Muscle layer of colon (tissue), 2 donors: ENCODE measurements at regions not wholly inside any gene's neighbourhood (a gene's known extent, or its start where the extent isn't known, plus 50 kb on each side); places are given as distances from the start of the nearest gene placed in this dataset.

Source experiments
- H3K27ac ChIP-seq: one replicate; pipeline ENCODE4 v1.7.0; 2013; ENCODE audit warnings: low read depth, mild to moderate bottlenecking, low read length, moderate library complexity
- H3K27me3 ChIP-seq, 2 donors: one replicate each; pipeline ENCODE4 v1.7.0; 2013; ENCODE audit warnings: low read length in 2 of 2, mild to moderate bottlenecking in 2 of 2; ENCODE audit not compliant: insufficient read depth in 2 of 2, control insufficient read depth in 1 of 2
- H3K36me3 ChIP-seq: one replicate; pipeline ENCODE4 v1.7.0; 2013; ENCODE audit warnings: mild to moderate bottlenecking, low read length; ENCODE audit not compliant: insufficient read depth
- H3K4me1 ChIP-seq: one replicate; pipeline ENCODE4 v1.7.0; 2013; ENCODE audit warnings: mild to moderate bottlenecking, low read length; ENCODE audit not compliant: insufficient read depth
- H3K4me3 ChIP-seq, 2 donors: one replicate each; pipeline ENCODE4 v1.7.0; 2013; ENCODE audit warnings: low read length in 2 of 2, low read depth in 1 of 2, mild to moderate bottlenecking in 1 of 2, moderate library complexity in 1 of 2
- H3K9ac ChIP-seq: one replicate; pipeline ENCODE4 v1.7.0; 2013; ENCODE audit warnings: low read length
- H3K9me3 ChIP-seq: one replicate; pipeline ENCODE4 v1.7.0; 2013; ENCODE audit warnings: mild to moderate bottlenecking, low read length
- donor health status: abdominal sarcoma.
- donor health status: Adenocarcinoma of cecum.

DNA sequence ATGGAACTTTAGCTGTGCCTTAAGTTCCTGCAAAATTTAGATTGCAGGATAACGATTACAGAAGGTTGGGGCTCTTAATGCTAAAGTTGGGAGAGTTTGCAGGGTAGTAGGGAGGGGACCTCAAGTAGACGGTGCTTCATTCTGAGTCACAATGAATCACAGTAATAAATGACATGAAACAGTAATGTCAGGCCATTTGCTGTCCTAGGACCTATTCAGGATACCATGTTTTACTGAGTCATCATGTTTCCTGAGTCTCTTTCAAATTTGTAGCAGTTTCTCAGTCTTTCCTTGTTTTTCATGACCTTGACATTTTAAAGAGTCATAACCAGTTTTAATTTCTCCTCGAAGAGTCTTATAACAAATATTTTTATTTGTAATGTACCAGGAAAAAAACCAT, 406.9 kb upstream of the MAP3K7 start:
- Histone ChIP-seq H3K27ac (no peak overlapping the region), H3K4me1 (no peaks in the 10 kb centered on the region), H3K36me3 (no peaks in the 10 kb centered on the region), H3K4me3 (no peak overlapping the region), H3K9ac (no peak overlapping the region), H3K9me3 (no peaks in the 10 kb centered on the region), H3K27me3 (no peaks in the 10 kb centered on the region)

DNA sequence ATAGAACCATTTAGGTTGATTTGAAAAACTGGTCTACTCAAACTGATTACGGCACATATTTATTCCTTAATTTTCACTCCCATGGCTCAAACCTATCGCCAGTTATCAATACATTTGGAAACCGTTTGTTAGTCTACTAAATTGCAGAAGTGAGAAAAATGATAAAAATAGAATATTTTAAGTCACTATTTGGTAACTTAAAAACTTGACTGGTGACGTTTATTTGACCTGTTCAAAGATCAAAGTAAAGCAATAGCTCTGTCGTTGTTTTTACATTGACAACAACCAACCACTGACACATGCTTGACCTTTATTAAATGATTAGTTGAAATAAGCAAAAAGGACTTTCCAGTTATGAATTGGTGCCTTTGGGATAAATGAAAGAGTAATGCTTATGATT, 402.9 kb upstream of the MAP3K7 start:
- H3K9me3 ChIP-seq: no peaks in the 10 kb centered on the region
- no peak overlapping the region for H3K27ac ChIP-seq
- H3K9ac ChIP-seq: no peak overlapping the region
- no peaks in the 10 kb centered on the region for H3K27me3 ChIP-seq
- H3K4me1 ChIP-seq: no peaks in the 10 kb centered on the region
- H3K36me3 ChIP-seq: no peaks in the 10 kb centered on the region
- H3K4me3 ChIP-seq: no peak overlapping the region

DNA sequence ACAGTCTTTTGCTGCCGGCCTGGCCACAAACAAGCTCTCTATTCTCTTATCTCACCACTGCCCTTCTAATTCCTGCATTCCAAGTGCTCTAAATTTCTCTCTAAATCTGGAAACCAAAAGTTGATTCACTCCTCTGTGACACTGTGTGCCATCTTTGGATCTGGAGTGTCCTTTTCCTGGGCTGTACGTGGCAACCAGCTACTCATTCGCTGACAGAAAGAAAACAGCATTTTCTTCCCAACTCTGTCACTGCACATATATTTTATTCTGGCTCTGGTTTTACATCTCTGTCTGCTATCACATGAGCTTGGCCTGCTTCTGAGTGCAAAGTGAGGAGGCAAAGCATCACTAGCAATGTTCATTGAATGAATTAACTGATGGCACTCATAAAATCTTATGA, 397.2 kb upstream of the MAP3K7 start:
- H3K36me3 ChIP-seq: no peaks in the 10 kb centered on the region
- no peak overlapping the region for H3K9ac ChIP-seq
- no peak overlapping the region for H3K4me3 ChIP-seq
- no peaks in the 10 kb centered on the region for H3K9me3 ChIP-seq
- no peaks in the 10 kb centered on the region for H3K4me1 ChIP-seq
- H3K27ac ChIP-seq: no peak overlapping the region
- no peaks in the 10 kb centered on the region for H3K27me3 ChIP-seq

DNA sequence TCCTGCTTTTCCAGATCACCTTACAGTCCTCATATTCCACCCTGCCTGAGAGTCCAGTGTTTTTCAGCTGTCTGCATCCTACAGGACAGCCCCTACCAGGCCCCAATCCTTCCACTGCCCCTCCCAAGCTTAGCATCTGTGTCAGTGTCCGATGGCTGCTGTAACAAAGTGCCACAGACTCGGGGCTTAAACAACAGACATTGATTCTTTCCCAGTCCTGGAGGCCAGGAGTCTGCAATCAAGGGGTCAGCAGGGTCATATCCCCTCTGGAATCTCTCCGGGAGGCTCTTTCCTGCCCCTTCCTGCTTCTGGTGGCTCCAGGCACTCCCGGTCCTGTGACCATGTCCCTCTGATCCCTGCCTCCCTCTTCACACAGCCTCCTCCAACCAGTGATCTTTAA, 396.6 kb upstream of the MAP3K7 start:
- no peaks in the 10 kb centered on the region for H3K9me3 ChIP-seq
- no peak overlapping the region for H3K4me3 ChIP-seq
- no peak overlapping the region for H3K27ac ChIP-seq
- H3K36me3 ChIP-seq: no peaks in the 10 kb centered on the region
- no peak overlapping the region for H3K9ac ChIP-seq
- H3K4me1 ChIP-seq: no peaks in the 10 kb centered on the region
- H3K27me3 ChIP-seq: no peaks in the 10 kb centered on the region

DNA sequence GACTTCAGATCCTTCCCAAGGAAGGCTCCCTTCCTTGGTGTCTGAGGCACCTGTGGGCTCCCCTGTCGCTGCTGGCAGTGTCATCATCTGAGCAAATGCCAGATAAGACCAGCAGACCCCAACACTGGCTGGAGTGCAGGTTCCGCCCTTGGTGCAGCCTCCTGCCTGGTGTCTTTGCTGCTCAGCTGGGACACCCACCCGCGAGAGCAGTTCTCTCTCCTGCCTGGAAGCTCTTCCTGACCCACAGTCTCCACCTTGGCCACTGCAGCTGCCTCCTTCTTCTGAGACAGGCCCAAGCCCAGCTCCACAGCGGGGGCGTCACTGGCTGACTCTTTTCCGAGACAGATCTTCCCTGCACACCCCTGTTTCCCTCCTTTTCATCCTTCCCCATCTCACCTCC, 395.7 kb upstream of the MAP3K7 start:
- no peak overlapping the region for H3K27ac ChIP-seq
- no peak overlapping the region for H3K9ac ChIP-seq
- H3K9me3 ChIP-seq: no peaks in the 10 kb centered on the region
- H3K27me3 ChIP-seq: no peaks in the 10 kb centered on the region
- H3K4me3 ChIP-seq: no peak overlapping the region
- no peaks in the 10 kb centered on the region for H3K36me3 ChIP-seq
- H3K4me1 ChIP-seq: no peaks in the 10 kb centered on the region

DNA sequence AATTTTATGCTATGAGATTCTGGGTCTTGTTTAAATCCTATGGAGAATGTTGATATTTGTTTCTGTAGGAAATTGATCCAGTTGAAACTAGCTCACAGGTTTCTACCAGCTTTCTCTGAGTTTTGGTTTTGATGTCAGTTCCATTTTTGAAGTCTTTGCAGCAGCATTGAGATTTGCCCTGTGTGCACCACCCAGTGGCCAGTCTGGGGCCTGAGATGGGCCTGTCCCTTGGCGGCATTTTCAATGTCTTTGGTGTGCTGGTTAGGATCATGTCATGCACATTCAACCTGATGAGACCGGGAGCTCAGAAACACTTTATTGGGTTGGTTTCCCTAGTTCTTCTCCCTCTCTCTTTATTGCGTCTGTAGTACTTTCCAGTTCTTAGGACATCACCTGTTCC, 395.2 kb upstream of the MAP3K7 start:
- H3K9me3 ChIP-seq: no peaks in the 10 kb centered on the region
- H3K4me3 ChIP-seq: no peak overlapping the region
- no peaks in the 10 kb centered on the region for H3K4me1 ChIP-seq
- no peak overlapping the region for H3K27ac ChIP-seq
- H3K27me3 ChIP-seq: no peaks in the 10 kb centered on the region
- H3K36me3 ChIP-seq: no peaks in the 10 kb centered on the region
- no peak overlapping the region for H3K9ac ChIP-seq

DNA sequence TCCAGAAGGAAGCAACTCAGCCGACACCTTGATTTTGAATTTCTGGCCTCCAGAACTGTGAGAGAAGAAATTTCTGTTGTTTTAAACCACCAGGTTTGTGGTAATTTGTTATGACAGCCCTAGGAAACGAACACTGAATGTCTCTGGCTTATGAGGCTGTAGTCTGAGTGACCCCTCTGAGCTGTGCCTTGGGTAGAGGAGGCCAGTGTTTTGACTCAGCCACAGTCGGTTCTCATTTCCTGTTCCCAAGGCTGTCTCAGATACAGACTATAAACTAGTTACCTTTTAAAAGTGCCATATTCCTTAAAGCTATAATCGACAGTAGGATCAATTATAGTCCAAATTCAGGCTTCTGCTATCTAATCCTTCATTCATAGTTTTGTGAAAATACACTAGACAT, 391.2 kb upstream of the MAP3K7 start:
- H3K36me3 ChIP-seq: no peaks in the 10 kb centered on the region

DNA sequence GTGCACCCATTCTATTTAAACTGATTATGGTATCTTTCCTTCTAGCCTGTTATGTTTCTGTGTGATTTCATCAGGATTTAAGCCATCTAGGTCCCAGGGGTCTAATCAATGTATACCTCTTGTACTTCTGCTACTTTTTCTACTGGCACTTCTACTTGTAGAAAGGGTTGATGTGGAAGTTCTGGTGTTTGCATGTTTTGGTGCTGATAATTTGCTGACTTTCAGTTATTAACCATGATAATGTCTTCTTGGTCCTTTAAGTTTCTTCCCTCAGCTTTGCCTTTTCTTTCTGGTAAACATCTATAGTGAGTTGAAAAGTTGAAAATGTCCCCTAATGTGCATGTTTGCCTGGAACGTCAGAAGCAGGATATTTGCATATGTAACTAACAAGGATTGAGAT, 390.6 kb upstream of the MAP3K7 start:
- no peaks in the 10 kb centered on the region for H3K4me1 ChIP-seq
- no peaks in the 10 kb centered on the region for H3K36me3 ChIP-seq
- H3K4me3 ChIP-seq: no peak overlapping the region
- H3K9ac ChIP-seq: no peak overlapping the region
- no peaks in the 10 kb centered on the region for H3K9me3 ChIP-seq
- H3K27me3 ChIP-seq: no peaks in the 10 kb centered on the region
- H3K27ac ChIP-seq: no peak overlapping the region

More for the DNA sequence above, 391.2 kb upstream of the MAP3K7 start:
- no peak overlapping the region for H3K27ac ChIP-seq
- no peaks in the 10 kb centered on the region for H3K27me3 ChIP-seq
- H3K9ac ChIP-seq: no peak overlapping the region
- no peaks in the 10 kb centered on the region for H3K9me3 ChIP-seq
- H3K4me3 ChIP-seq: no peak overlapping the region
- H3K4me1 ChIP-seq: no peaks in the 10 kb centered on the region

DNA sequence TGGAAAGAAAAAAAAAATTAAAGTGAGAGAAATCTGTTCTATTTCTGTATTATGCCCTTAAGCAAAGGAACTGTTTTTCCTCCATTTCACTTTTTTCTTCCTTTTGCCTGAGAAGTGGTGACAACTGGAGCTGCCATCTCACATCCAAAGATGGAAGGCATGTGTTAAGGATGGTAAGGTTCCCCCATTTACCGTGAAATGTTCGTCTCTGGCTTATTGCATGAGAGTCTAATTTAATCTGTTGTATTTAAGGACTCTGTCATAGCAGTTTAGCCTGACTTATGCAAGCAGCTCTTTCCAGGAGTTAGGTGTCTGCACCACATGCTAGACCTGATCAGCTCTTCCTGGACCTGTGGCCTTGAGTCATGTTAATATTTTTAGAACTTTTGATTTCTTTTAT, 389.5 kb upstream of the MAP3K7 start:
- Histone ChIP-seq H3K9me3 (no peaks in the 10 kb centered on the region), H3K27me3 (no peaks in the 10 kb centered on the region), H3K4me3 (no peak overlapping the region), H3K36me3 (no peaks in the 10 kb centered on the region), H3K27ac (no peak overlapping the region), H3K4me1 (no peaks in the 10 kb centered on the region), H3K9ac (no peak overlapping the region)

DNA sequence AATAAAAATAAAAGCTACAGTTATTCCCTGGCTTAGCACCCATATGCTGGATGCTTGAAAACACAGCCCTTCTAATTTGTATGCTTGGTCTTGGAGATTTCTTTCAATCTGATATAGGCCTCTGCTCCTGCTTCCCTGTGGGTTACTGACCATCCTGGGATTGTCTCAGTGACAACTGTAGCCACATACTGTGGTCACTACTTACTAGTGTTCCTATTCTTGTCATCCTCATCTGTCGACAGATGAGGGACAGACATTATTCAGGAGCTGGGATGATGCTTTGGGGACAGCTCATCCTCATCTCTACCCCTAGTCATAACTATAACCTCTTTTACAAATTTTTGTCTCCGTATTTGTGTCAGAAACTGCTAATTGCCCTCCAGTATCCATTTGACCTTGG, 388.9 kb upstream of the MAP3K7 start:
- Histone ChIP-seq H3K27me3 (no peaks in the 10 kb centered on the region), H3K9ac (no peak overlapping the region), H3K4me3 (no peak overlapping the region), H3K36me3 (no peaks in the 10 kb centered on the region), H3K9me3 (no peaks in the 10 kb centered on the region), H3K4me1 (no peaks in the 10 kb centered on the region), H3K27ac (no peak overlapping the region)

DNA sequence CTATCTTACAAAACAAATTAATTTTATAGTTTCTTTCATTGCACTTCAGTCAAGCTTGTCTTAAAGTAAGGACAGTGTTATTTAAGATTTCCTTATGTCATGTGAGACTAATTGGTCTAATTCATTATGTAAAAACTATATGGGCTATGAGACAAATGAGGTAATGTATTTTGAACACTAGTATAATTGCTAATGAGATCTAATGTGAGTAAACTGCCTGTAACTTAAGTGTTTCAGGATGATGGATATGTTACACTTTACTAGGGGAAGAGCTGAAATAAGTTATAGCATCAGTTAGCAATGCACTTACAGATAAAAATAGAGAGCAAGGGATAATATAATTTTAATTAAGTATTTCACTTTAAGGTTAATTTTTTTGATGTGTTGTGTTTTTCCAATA, 386.3 kb upstream of the MAP3K7 start:
- Histone ChIP-seq H3K27me3 (no peaks in the 10 kb centered on the region), H3K36me3 (no peaks in the 10 kb centered on the region), H3K4me1 (no peaks in the 10 kb centered on the region), H3K9ac (no peak overlapping the region), H3K4me3 (no peak overlapping the region), H3K9me3 (no peaks in the 10 kb centered on the region), H3K27ac (no peak overlapping the region)

DNA sequence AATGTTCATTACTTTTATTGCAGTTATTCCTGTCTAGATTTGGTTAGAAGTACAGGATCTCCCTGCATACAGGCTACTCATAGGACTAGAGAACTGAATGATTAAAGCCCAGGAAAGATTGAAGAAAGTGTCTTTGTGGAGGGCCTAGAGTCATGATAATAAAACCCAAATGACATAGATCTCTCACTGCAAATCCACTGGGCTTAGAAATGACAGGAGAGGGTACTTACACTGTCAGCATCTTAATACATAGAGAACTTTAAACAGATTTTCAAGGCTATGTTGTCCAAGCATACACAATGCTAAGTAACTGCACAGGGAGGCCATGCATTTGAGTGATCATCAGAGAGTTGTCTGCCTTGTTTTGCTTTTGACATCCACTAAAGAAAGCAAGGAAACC, 383.8 kb upstream of the MAP3K7 start:
- no peaks in the 10 kb centered on the region for H3K36me3 ChIP-seq
- no peaks in the 10 kb centered on the region for H3K4me1 ChIP-seq
- no peak overlapping the region for H3K9ac ChIP-seq
- no peak overlapping the region for H3K27ac ChIP-seq
- H3K9me3 ChIP-seq: no peaks in the 10 kb centered on the region
- H3K4me3 ChIP-seq: no peak overlapping the region
- H3K27me3 ChIP-seq: no peaks in the 10 kb centered on the region
